HG02610 (cell line): ENCODE measurements at regions not wholly inside any gene's neighbourhood (a gene's known extent, or its start where the extent isn't known, plus 50 kb on each side); places are given as distances from the start of the nearest gene placed in this dataset.

Experiments used
- ATAC-seq: cut with Tn5 transposase; IDR thresholded peaks from one replicate; pipeline ENCODE4 v1.9.1; 2021; ENCODE audit warnings: mild to moderate bottlenecking, moderate library complexity; ENCODE audit not compliant: unreplicated experiment

DNA sequence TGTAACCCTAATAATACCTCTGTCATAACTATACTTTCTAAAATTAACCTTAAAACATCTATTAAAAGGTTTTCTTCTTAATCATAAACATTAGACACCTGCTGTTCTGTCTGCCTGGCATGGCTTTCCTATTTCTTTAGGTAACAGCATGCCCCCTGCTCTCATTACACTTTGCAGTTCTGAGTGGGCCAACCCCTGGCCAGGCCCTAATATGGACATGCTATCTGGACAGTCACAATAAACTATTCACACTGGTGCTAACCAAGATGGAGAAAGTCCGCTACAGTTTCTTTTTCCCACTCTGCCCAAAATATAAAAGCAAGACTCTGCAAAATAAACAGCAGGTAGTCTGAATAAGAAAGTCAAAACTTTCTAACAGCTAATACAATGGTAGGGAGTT, 84.0 kb downstream of the ELAPOR2 start:
- ATAC-seq: no peak

DNA sequence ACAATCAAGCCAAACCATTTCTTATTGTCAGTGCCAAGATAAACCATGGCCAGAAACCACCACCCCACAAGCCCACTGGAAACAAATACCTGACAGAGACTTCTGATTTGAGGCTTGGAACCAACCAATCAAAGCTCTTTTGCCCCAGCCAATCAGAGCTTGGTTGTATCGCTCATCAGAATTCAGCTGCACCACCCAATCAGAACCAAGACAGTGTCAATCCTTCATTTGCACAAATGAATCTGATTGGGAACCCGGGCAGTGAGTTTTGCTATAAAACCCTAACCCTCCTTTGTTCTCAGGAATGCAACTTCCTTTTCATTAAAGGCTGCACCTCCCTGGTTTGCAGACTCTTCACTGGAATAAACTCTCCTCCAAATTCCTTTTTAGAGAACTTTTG, 87.4 kb downstream of the ELAPOR2 start:
- ATAC-seq: no peak

DNA sequence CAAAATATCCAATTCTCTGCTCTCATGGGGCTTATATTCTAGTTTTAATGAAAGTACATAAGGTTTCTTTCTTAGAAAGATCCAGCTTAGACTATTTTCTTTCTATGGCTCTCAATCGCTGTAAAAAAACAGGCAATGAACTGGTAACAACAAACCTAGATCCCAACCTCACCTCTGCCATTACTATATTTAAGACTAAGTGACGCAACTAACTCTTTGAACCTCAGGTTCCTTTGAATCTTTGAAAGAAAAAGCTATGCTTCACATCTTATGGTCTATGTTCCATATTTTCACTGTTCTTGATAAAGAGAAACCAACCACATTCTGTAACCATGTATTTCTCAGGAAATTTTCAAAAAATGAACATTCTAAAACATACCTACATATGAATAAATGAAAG, 88.5 kb downstream of the ELAPOR2 start:
- no peak for ATAC-seq

GRCh38 chr7:86970547-86970946, 88.9 kb downstream of the ELAPOR2 start:
- ATAC-seq: no peak

DNA sequence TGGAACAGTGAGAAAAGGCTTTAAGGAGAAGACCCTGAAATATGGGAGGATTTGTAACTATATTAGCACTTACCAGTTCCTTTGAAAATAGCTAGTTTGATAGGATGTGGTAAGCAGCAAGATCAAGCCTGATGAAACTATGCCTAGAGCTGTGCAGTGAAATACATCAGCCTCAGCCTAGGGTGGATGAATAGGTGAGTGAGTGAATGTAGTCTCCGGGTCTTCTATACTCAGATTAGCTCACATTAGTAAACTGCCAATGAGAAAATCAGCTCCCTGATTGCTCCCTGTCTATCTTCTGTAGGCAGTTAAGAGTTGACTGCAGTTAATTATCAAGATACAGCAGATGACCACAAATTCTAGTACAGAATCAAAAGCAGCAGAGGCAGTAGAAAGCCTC, 89.6 kb downstream of the ELAPOR2 start:
- no peak for ATAC-seq

DNA sequence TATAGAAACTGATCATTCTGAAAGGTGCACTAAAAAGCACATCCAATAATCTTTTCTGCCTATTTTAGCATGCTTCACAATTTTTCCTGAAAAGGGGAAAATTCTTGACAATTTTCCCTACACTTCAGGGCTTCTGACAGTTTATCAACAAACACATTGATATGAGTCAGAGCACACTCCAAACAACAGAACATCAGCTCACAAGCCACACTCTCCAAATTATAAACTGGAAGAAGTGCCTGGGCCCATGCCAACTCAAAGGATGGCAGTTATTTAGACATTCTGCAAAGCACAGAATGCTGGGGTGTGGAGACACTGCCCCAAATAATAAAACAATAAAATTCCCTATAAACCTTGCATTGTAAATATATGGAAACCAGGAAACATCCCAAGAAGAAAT, 90.8 kb downstream of the ELAPOR2 start:
- ATAC-seq: no peak

- ATAC-seq: peak; percentile 47
These were observed 92.5 kb downstream of the ELAPOR2 start for GRCh38 chr7:86966916-86967315.

DNA sequence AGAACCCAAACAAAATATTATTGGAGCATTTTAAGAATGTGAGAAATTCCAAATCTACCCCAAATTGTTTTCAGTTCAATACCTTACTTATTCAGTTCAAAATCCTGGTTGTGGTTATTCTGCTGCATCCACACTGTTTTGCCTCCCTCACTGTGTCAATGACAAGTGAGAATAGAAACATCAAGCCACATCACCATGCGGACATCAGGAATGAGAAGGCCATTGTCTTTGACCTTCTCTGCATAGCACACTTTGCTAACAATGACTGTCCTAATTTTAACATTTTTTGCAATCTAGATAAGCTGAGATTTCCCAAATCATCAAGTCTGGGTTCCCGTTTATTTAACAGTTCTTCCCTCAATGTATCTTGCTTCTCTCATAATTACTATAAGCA, 93.7 kb downstream of the ELAPOR2 start:
- no peak for ATAC-seq

DNA sequence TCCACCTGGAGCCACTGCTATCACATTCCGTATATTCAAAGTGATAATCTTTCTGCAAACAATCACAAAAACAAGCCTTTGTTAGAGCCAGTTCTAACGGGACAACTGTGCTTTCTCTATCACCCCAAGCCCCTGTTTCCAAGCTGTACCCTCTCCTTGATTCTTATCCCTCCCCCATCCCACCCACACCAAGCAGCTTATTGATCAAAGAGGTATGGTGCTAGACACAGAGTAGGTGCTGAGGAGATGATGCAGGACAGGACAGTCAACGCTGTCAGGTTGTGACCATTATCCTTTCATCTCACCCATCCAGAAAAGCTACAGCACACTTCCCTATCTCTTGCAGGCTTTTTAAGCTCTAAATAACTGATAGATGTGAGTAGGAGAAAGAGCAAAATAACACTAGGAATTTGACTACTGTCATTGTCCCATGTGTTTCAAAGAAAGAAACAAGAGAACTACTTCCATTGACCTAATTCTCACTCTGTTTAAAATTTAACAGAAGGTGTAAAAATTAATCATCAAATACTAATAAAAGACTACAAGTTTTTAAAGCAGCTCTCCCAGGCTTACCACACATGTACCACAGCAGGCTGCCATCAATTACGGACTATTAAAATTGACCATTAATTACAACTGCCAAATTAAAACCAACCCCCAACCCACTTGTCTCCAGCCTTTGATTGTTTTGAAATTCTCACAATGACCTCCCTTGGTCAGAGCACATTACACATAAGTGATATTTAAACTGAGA, 94.3 kb downstream of the ELAPOR2 start:
- ATAC-seq: no peak

- ATAC-seq: peak; percentile 92
These were observed 95.7 kb downstream of the ELAPOR2 start for GRCh38 chr7:86963599-86964230.

DNA sequence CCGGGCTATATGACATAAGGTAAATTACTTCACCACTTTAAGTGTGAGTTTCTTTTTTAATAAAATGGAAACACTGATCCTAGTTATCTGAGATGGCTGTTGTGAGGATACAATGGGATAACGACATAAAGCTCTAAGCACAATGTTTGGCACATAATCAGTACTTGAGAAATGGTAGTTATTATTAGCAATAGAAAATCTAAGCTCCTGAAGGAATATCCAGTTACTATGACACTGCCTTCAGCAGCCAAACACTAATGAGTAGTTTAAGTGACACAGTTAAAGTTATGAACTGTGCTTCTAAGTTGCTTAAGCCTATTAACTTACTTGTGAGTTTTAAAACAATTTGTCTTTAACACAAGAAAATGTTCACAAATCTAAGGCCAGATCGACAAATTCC, 96.8 kb downstream of the ELAPOR2 start:
- ATAC-seq: no peak

DNA sequence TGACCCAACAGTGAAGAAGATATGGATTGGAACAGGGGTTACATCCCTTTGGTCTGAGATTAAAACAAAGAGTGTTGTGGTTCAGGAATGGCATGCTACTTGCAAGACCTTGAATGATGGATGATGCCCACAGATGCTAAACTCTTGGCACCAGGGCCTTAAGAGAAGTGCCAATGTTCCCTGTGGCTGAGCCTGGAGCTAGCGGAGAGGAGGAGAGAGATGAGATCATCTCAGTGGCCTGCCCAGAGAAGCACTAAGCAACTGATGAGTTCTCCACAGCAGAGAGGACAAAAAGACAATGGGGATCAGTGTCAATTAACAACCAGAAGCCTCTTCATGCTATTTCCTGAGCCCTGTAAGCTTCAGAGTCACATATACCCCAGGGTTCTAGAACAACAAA, 97.8 kb downstream of the ELAPOR2 start:
- ATAC-seq: no peak

DNA sequence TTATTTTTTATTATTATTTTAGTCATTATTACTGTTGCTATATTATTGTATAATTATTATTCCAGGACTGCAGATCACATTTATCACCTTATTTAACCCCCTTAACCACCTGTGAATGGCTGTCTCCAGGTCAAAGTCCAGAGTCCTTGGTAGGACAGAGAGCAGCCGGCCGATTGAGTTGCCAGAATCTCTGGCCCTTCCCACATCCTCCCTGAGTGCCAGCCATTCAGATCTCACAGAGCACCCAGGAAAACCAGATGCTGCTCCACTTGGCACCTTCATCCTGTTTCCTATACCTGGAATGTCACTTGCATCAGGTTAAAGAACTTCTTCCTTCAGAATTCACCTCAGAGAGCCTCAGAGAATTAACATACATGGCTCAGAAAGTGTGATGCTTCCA, 101.1 kb downstream of the ELAPOR2 start:
- no peak for ATAC-seq

GRCh38 chr7:86956567-86956966, 102.9 kb downstream of the ELAPOR2 start:
- no peak for ATAC-seq

- ATAC-seq: no peak
These were observed 103.5 kb downstream of the ELAPOR2 start for GRCh38 chr7:86955895-86956503.

DNA sequence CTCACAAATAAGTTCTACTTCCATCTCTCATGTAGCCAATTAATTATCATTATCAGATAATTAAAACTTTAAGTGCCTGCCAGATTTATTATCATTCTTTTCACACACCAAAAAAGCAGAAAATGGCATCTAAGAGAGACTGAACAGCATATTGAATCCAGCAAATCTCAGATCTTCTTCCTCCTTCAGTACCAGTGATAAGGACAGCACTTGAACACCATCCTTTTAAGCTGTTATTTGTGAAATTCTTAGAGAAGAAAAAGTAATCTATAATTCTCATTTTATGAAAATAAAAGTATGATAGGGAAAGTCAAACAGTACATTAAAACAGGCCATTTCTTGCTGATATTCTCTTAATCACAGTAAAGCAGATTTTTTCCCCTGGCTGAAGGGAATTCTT, 104.5 kb downstream of the ELAPOR2 start:
- ATAC-seq: no peak

- ATAC-seq: no peak
These were observed 105.7 kb downstream of the ELAPOR2 start for GRCh38 chr7:86953653-86954336.

- no peak for ATAC-seq
These were observed 106.2 kb downstream of the ELAPOR2 start for GRCh38 chr7:86953219-86953618.

GRCh38 chr7:86951895-86952294, 107.6 kb downstream of the ELAPOR2 start:
- peak; percentile 31 for ATAC-seq

- no peak for ATAC-seq
These were observed 108.5 kb downstream of the ELAPOR2 start for GRCh38 chr7:86950944-86951343.

DNA sequence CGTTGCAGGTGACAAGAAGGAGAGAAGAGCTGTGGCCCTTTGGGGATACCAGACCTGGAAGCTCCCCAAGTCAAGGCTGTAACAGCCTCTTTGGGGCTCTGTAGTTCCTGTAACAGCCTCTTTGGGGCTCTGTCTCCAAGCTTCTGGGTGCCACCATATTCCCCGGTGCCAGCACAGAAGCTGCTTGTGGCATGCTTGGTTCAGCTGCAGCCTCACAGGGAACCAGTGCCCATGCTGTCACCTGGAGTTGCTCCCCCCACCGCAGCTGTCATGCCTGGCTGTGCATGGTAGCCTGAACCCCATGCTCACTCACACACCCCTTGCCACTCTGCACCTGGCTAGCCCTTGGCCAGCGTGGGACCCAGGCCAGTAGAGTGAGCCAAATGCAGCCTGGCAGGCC, 109.1 kb downstream of the ELAPOR2 start:
- ATAC-seq: no peak

- no peak for ATAC-seq
These were observed 109.6 kb downstream of the ELAPOR2 start for GRCh38 chr7:86949779-86950260.
